ENCODE measurements at regions not wholly inside any gene's neighbourhood (a gene's known extent, or its start where the extent isn't known, plus 50 kb on each side); places are given as distances from the start of the nearest gene placed in this dataset.

GRCh38 chr1:79974659-79975058, 968.1 kb upstream of the ADGRL4 start:
- TF ChIP-seq CTCF (IDR thresholded peaks at IDR 0.05) = no peak
- TF ChIP-seq POLR2A (IDR thresholded peaks at IDR 0.05) = no peak

Data from right lobe of liver (tissue), 4 donors.